T47D (cell line): ENCODE measurements at regions not wholly inside any gene's neighbourhood (a gene's known extent, or its start where the extent isn't known, plus 50 kb on each side); places are given as distances from the start of the nearest gene placed in this dataset.
"Not testable (repeated sequence)": the region's sequence is repeated elsewhere in the genome, so short reads cannot be mapped to it uniquely, and the experiment has no call there.

ENCODE experiments used
- DNase-seq, 2 experiments: peaks; one replicate each; pipeline versions ENCODE4 v3.0.0 to v3.0.0-alpha.2; 2011 to 2012; ENCODE audit warnings: low read depth in 1 of 2, low spot score in 1 of 2
- JUND ChIP-seq: IDR thresholded peaks from 2 replicates; pipeline ENCODE4 v1.6.1; 2012; ENCODE audit warnings: low read depth
- in situ Hi-C: cut with HindIII; loops from 2 replicates; pipeline ENCODE4 v1.10.0; 2016; ENCODE audit warnings: low sequenced_read_pairs, low pct_unique_long_range_greater_than_20kb

DNA sequence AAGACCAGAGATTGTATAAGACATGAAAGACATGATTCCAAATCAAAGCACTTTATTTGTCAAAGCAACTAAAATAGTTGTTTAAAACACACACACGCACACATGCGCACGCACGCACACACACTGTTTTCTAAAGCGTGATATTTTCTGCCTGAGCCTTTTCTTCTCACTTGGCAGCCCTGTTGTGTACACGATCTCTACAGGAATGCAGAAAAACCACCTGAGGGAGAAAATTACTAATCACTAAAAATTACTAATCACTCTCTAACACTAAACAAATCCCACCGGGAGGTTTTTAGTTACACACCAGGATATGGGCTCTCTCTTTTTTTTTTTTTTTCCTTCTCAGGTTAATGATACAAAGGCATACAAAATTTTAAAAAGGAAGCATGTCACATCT is 160.1 kb upstream of the ATP11B start:
- DNase-seq = peak in 1 of 2 experiments; percentile 49
- in situ Hi-C loops = no loop called here
- TF ChIP-seq JUND = no peak

DNA sequence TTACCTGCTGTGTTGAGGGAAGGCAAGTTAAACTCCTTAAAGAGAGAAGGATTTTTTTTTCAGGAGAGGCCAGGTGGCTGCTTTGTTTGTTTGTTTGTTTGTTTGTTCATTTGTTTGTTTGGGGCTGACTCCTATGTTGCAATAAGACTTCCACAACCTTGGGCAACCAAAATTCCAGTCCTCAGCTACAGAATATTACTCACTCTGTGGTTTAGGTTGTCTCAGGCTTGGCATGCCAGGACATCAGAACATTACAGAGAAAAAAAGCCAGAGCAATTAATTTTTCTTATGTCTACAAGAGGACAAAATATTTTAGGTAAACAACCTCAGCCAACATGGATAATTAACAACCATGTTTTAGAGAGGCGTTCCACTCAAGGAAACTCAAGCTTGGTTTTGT is 156.7 kb upstream of the ATP11B start:
- no peak for TF ChIP-seq JUND
- in situ Hi-C loops = no loop called here
- DNase-seq = peak in 1 of 2 experiments; percentile 38

GRCh38 chr3:182637350-182638110 is 155.8 kb upstream of the ATP11B start:
- DNase-seq = no peak
- in situ Hi-C loops = no loop called here
- TF ChIP-seq JUND = no peak

- no peak for DNase-seq
- in situ Hi-C loops = no loop called here
- no peak for TF ChIP-seq JUND
Observed at GRCh38 chr3:182644013-182644412, 149.3 kb upstream of the ATP11B start.

GRCh38 chr3:182644790-182645433 is 148.4 kb upstream of the ATP11B start:
- no peak for DNase-seq
- TF ChIP-seq JUND = no peak
- in situ Hi-C loops = no loop called here

GRCh38 chr3:182650568-182651128 is 142.7 kb upstream of the ATP11B start:
- no peak for TF ChIP-seq JUND
- in situ Hi-C loops = no loop called here
- no peak for DNase-seq

DNA sequence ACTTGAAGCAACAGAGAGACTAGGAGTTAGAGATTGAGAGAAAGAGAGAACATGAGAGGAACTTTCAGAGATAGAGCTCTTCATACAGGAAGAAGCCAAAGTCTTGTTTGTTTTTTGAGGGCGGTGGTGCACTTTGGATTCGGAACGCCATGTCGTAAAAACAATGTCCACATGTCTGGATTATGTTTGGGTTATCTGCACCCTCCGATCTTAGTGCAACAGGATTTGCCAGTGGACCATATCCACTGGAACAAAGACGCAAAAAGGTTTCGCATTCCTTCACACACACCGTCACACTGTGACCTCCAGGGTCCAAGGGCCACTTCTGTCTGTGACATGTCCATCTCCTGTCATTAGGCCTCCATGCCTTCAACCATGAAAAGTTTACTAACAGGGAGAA is 141.8 kb upstream of the ATP11B start:
- in situ Hi-C loops = no loop called here
- DNase-seq = no peak
- TF ChIP-seq JUND = no peak

GRCh38 chr3:182653065-182653464 is 140.2 kb upstream of the ATP11B start:
- DNase-seq, in situ Hi-C loops: not testable (repeated sequence)

DNA sequence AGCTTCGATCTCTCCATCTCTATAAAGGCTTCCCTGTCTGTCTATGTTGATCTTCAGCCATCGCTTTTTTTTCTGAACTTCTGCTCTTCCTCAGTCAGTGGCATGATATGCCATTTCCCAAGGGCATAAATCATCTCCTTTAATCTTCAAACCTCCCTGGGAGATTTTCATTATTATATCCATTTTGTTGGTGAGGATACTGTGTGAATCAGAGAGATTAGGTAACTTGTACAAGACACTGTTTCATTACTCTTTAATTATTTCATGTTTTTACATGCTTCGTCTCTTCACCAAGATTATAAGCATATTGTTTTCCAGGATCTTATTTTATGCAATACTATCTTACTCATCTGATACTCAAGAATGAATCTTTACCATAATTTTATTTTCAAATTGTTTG is 124.8 kb upstream of the ATP11B start:
- TF ChIP-seq JUND = no peak
- DNase-seq = no peak
- in situ Hi-C loops = no loop called here

GRCh38 chr3:182668974-182669373 is 124.3 kb upstream of the ATP11B start:
- TF ChIP-seq JUND = no peak
- in situ Hi-C loops = no loop called here
- DNase-seq = no peak

GRCh38 chr3:182671541-182671940 is 121.8 kb upstream of the ATP11B start:
- in situ Hi-C loops = no loop called here
- TF ChIP-seq JUND = no peak
- no peak for DNase-seq

DNA sequence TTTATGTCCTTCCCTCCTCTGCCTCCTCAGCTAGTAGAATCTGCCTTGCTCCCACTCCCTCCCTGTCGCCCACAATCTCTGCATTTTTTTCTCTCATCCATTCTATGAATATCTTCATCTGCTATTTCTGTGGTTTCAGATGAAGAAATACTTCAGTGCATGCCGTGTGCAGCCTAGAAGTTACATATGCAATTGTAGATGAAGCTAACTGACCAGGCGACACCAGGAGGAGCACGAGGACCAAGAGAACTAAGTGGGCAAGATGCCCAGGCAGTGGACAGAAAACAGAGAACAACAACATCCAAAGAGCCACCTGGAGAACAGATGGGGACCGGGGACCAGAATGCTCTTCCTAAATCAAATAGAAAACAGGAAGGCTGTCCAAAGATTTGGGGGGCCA is 121.4 kb upstream of the ATP11B start:
- TF ChIP-seq JUND = no peak
- in situ Hi-C loops = no loop called here
- peak in 1 of 2 experiments; percentile 73 for DNase-seq

DNA sequence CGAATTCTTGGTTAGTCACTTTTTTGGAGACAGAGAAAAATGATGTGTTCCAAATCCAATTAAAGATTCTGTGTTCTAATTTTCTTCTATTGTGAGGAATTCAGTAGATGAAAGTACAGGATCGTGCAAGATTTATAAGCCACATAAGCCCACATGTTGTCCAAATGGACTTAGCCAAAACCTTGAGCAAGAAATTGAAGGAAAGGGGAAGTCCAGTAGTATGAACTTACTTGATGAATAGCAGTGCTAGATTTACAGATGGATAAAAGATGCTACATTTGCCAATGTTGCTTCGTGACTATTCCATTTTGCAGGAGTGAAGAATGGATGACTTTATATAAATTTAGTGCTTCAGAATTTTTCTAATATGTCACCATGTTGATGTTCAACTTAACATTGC is 120.0 kb upstream of the ATP11B start:
- TF ChIP-seq JUND = no peak
- in situ Hi-C loops = no loop called here
- no peak for DNase-seq
